ENCODE measurements at regions not wholly inside any gene's neighbourhood (a gene's known extent, or its start where the extent isn't known, plus 50 kb on each side); places are given as distances from the start of the nearest gene placed in this dataset.

DNA sequence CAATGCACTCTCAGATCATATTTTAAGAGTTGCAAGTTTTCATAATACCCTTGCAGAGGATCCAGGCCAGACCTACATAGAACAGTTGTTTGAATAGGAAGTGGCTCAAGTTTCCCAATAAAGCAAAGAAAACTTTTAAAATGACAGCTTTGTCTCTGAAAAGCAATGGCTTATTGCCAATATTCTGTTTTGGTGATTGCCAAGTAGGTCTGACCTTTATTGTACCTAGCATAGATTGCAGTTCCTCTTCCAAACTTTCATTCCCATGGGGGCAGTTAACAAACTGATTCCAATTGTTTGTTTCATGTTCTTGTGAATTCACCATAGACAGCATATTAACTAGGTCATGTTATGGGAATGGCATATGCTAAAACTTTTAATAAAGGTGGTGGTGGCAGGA, 664.6 kb upstream of the CA10 start:
- TF ChIP-seq, protein P1, sequence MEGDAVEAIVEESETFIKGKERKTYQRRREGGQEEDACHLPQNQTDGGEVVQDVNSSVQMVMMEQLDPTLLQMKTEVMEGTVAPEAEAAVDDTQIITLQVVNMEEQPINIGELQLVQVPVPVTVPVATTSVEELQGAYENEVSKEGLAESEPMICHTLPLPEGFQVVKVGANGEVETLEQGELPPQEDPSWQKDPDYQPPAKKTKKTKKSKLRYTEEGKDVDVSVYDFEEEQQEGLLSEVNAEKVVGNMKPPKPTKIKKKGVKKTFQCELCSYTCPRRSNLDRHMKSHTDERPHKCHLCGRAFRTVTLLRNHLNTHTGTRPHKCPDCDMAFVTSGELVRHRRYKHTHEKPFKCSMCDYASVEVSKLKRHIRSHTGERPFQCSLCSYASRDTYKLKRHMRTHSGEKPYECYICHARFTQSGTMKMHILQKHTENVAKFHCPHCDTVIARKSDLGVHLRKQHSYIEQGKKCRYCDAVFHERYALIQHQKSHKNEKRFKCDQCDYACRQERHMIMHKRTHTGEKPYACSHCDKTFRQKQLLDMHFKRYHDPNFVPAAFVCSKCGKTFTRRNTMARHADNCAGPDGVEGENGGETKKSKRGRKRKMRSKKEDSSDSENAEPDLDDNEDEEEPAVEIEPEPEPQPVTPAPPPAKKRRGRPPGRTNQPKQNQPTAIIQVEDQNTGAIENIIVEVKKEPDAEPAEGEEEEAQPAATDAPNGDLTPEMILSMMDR (IDR thresholded peaks at IDR 0.05), result no peak
- TF ChIP-seq POLR2A (IDR thresholded peaks at IDR 0.05), result no peak
